ENCODE measurements at regions not wholly inside any gene's neighbourhood (a gene's known extent, or its start where the extent isn't known, plus 50 kb on each side); places are given as distances from the start of the nearest gene placed in this dataset.

GRCh38 chr4:140809676-140810075, 53.5 kb upstream of the TBC1D9 start:
- no peak for DNase-seq (ENCODE audit: low read depth in 4 of 4, low spot score in 2 of 4)

DNA sequence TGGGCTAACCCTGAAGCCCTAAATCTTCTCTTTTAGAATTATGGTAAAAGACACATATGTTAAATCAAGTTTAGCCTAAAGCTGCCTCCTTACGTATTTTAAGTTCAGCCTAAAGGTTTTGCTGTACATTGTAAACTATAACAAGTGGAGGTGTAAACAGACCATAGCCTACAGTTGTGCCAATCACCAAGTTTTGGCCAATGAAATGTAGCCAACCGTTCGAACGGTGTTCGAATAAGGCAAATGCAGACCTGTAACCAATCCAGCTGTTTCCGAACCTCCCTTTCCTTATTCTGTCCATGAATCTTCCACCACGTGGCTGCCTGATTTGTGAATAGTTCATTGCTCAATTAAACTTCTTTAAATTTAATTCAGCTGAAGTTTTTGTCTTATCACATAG, 52.1 kb upstream of the TBC1D9 start:
- peak in 1 of 4 donors; percentile 4 for DNase-seq (ENCODE audit: low read depth in 4 of 4, low spot score in 2 of 4)

GRCh38 chr4:140807491-140808252, 51.5 kb upstream of the TBC1D9 start:
- DNase-seq (ENCODE audit: low read depth in 4 of 4, low spot score in 2 of 4): peak; percentile 22 to 47 (median 38)

GRCh38 chr4:140806163-140806562, 50.0 kb upstream of the TBC1D9 start:
- DNase-seq (ENCODE audit: low read depth in 4 of 4, low spot score in 2 of 4): no peak

Data from left renal cortex interstitium (tissue), 4 donors.